H4 (cell line): ENCODE measurements at regions not wholly inside any gene's neighbourhood (a gene's known extent, or its start where the extent isn't known, plus 50 kb on each side); places are given as distances from the start of the nearest gene placed in this dataset.

Experiments
- DNase-seq: peaks from one replicate; pipeline ENCODE4 v3.0.0-alpha.2; 2015; ENCODE audit warnings: low spot score

GRCh38 chr5:133797167-133797566 lies 171.3 kb downstream of the C5orf15 start:
- DNase-seq = no peak

- no peak for DNase-seq
Observed at GRCh38 chr5:133796186-133796585, 172.2 kb downstream of the C5orf15 start.

GRCh38 chr5:133794771-133795415 lies 173.5 kb downstream of the C5orf15 start:
- no peak for DNase-seq

- no peak for DNase-seq
Observed at GRCh38 chr5:133793756-133794465, 174.5 kb downstream of the C5orf15 start.

- no peak for DNase-seq
Observed at GRCh38 chr5:133792655-133793054, 175.8 kb downstream of the C5orf15 start.

- DNase-seq = no peak
Observed at GRCh38 chr5:133792024-133792423, 176.4 kb downstream of the C5orf15 start.

GRCh38 chr5:133790898-133791297 lies 177.5 kb downstream of the C5orf15 start:
- no peak for DNase-seq

GRCh38 chr5:133789428-133789827 lies 177.1 kb upstream of the FSTL4 start:
- no peak for DNase-seq

- DNase-seq = no peak
Observed at GRCh38 chr5:133788121-133788520, 175.8 kb upstream of the FSTL4 start.

GRCh38 chr5:133786420-133786819 lies 174.1 kb upstream of the FSTL4 start:
- DNase-seq = no peak

GRCh38 chr5:133785182-133785581 lies 172.8 kb upstream of the FSTL4 start:
- no peak for DNase-seq

GRCh38 chr5:133783481-133783880 lies 171.1 kb upstream of the FSTL4 start:
- no peak for DNase-seq

- DNase-seq = no peak
Observed at GRCh38 chr5:133782736-133783135, 170.4 kb upstream of the FSTL4 start.

- DNase-seq = no peak
Observed at GRCh38 chr5:133781436-133782225, 169.3 kb upstream of the FSTL4 start.

- DNase-seq = no peak
Observed at GRCh38 chr5:133780619-133781280, 168.4 kb upstream of the FSTL4 start.

- no peak for DNase-seq
Observed at GRCh38 chr5:133779828-133780475, 167.6 kb upstream of the FSTL4 start.

GRCh38 chr5:133778636-133779035 lies 166.3 kb upstream of the FSTL4 start:
- no peak for DNase-seq

GRCh38 chr5:133777951-133778350 lies 165.6 kb upstream of the FSTL4 start:
- DNase-seq = no peak

- DNase-seq = no peak
Observed at GRCh38 chr5:133775584-133776304, 163.4 kb upstream of the FSTL4 start.

- no peak for DNase-seq
Observed at GRCh38 chr5:133773247-133774202, 161.2 kb upstream of the FSTL4 start.
